ENCODE measurements at regions not wholly inside any gene's neighbourhood (a gene's known extent, or its start where the extent isn't known, plus 50 kb on each side); places are given as distances from the start of the nearest gene placed in this dataset.

- TF ChIP-seq POLR2A (IDR thresholded peaks at IDR 0.05), result no peak
- no peak for TF ChIP-seq CTCF (IDR thresholded peaks at IDR 0.05)
Measured at GRCh38 chr2:217570394-217570793, 432.4 kb downstream of the TNS1 start.

Data from uterus (tissue), 2 donors.